K562 (cell line): ENCODE measurements at regions not wholly inside any gene's neighbourhood (a gene's known extent, or its start where the extent isn't known, plus 50 kb on each side); places are given as distances from the start of the nearest gene placed in this dataset.

Source experiments
- ATAC-seq: fragments of 200-7000 bp; cut with Tn5 transposase; 3 replicates; pipeline ENCODE4 v1.9.1; 2020; ENCODE audit warnings: moderate library complexity
- BruUV-seq: library from RNA; stranded (reverse); fragments of 400-500 nt; replicated peaks from 2 replicates; lab custom pipeline; 2021; lab: Mats Ljungman, UMichigan
- CTCF ChIA-PET: fragments of 300-600 bp; formaldehyde crosslinking; extraction: SDS; loops from one replicate; lab custom pipeline; 2021; ENCODE audit warnings: low intra/inter-chr PET ratio; lab: Yijun Ruan, JAX
- POLR2A ChIA-PET: fragments of 300-600, 350-650 bp; sonication (Branson Sonifier 250); formaldehyde crosslinking; extraction: SDS; loops from one replicate; lab custom pipeline; 2021; ENCODE audit warnings: antibody characterized with exemption, inconsistent platforms; lab: Yijun Ruan, JAX
- DNase-seq, 4 experiments: peaks; one replicate each; pipeline versions ENCODE4 v3.0.0 to v3.0.0-alpha.2; 2011 to 2018; ENCODE audit warnings: low spot score in 3 of 4, mixed read lengths in 3 of 4; ENCODE audit errors: extremely low read depth in 1 of 4
- FAIRE-seq: peaks from 2 replicates; lab custom pipeline; 2011; peaks lifted over from hg19 to GRCh38; lab: Jason Lieb, UNC
- H2AFZ ChIP-seq: 2 replicates; pipeline ENCODE4 v1.6.0; 2011; ENCODE audit warnings: low read depth, low read length, control low read depth, inconsistent platforms
- H3K27ac ChIP-seq: fragments of 200-600 bp; 3 replicates; pipeline ENCODE4 v1.8.0; 2011; ENCODE audit warnings: low read depth, mild to moderate bottlenecking, control low read depth, inconsistent platforms, low read length, moderate library complexity, mixed read lengths; ENCODE audit errors: extremely low read depth
- H3K27me3 ChIP-seq, 2 experiments: fragments of 300-600 bp in 1 of 2; 2 replicates in 1 of 2; 3 replicates in 1 of 2; pipeline versions ENCODE4 v1.6.0 to v1.8.0; 2011; ENCODE audit warnings: inconsistent platforms in 2 of 2, low read length in 2 of 2, mild to moderate bottlenecking in 1 of 2, mixed read lengths in 1 of 2, moderate library complexity in 1 of 2; ENCODE audit not compliant: control insufficient read depth in 2 of 2, insufficient read depth in 2 of 2
- H3K36me3 ChIP-seq: fragments of 300-600 bp; 3 replicates; pipeline ENCODE4 v1.8.0; 2011; ENCODE audit warnings: mild to moderate bottlenecking, low read length, inconsistent platforms; ENCODE audit not compliant: control insufficient read depth, insufficient read depth
- H3K4me1 ChIP-seq, 2 experiments: fragments of 200-600 bp in 1 of 2; replicated peaks in 1 of 2; 2 replicates in 1 of 2; 3 replicates in 1 of 2; pipeline versions ENCODE4 v1.5.1 to v1.8.0; 2011; ENCODE audit warnings: inconsistent platforms in 2 of 2, low read length in 2 of 2, mild to moderate bottlenecking in 1 of 2, mixed read lengths in 1 of 2, moderate library complexity in 1 of 2; ENCODE audit not compliant: control insufficient read depth in 2 of 2, insufficient read depth in 2 of 2
- H3K4me2 ChIP-seq: 2 replicates; pipeline ENCODE4 v1.6.1; 2011; ENCODE audit warnings: low read length, control low read depth, inconsistent platforms, mixed read lengths; ENCODE audit not compliant: insufficient read depth
- H3K4me3 ChIP-seq: fragments of 200-600 bp; sonication (generic), shearing (Covaris generic); 2 replicates; pipeline ENCODE4 v1.5.1; 2016; ENCODE audit warnings: control low read depth, inconsistent platforms
- H3K79me2 ChIP-seq: fragments of 200-600 bp; 3 replicates; pipeline ENCODE4 v1.8.0; 2011; ENCODE audit warnings: low read length, inconsistent platforms; ENCODE audit not compliant: control insufficient read depth, insufficient read depth
- H3K9ac ChIP-seq, 2 experiments: 2 replicates each; pipeline versions ENCODE4 v1.6.0 to v1.6.1; 2011; ENCODE audit warnings: low read depth in 2 of 2, low read length in 2 of 2, control low read depth in 1 of 2, inconsistent platforms in 1 of 2, mild to moderate bottlenecking in 1 of 2, mixed read lengths in 1 of 2; ENCODE audit not compliant: insufficient read depth in 1 of 2
- H3K9me1 ChIP-seq: one replicate; pipeline ENCODE4 v1.6.0; 2011; ENCODE audit warnings: inconsistent platforms, mild to moderate bottlenecking, low read length, moderate library complexity; ENCODE audit not compliant: control insufficient read depth, insufficient read depth
- H3K9me3 ChIP-seq: replicated peaks from 2 replicates; pipeline ENCODE4 v1.5.1; 2011; ENCODE audit warnings: low read depth, low read length, inconsistent platforms; ENCODE audit not compliant: control insufficient read depth, insufficient read depth
- H4K20me1 ChIP-seq: replicated peaks from 2 replicates; pipeline ENCODE4 v1.6.1; 2011; ENCODE audit warnings: low read length, inconsistent platforms, mixed read lengths; ENCODE audit not compliant: control insufficient read depth, insufficient read depth
- CTBP1 ChIP-seq: fragments of 450-650 bp; IDR thresholded peaks from 2 replicates; pipeline ENCODE4 v1.6.1; 2016; ENCODE audit warnings: borderline replicate concordance
- GABPA ChIP-seq: fragments of 200-800 bp; sonication (Bioruptor generic); conservative IDR thresholded peaks from 2 replicates; pipeline ENCODE4 v1.6.1; 2016; ENCODE audit warnings: low read depth, missing genetic modification characterization, missing compliant biosample characterization
- HNRNPK ChIP-seq: fragments of 200-400 bp; formaldehyde crosslinking; IDR thresholded peaks from one replicate; pipeline ENCODE4 v1.6.1; 2018; ENCODE audit warnings: mild to moderate bottlenecking, low read depth, low read length; ENCODE audit not compliant: poor library complexity, severe bottlenecking
- KDM1A ChIP-seq, 2 experiments: fragments of 450-650 bp; IDR thresholded peaks; 2 replicates each; pipeline ENCODE4 v1.6.1; 2016; ENCODE audit warnings: mild to moderate bottlenecking in 2 of 2
- MCM7 ChIP-seq, 2 experiments: fragments of 450-650 bp; IDR thresholded peaks; 2 replicates each; pipeline ENCODE4 v1.6.1; 2016 to 2018
- MEF2D ChIP-seq: conservative IDR thresholded peaks from 2 replicates; pipeline ENCODE4 v1.6.1; 2016; ENCODE audit warnings: low read depth, missing genetic modification characterization, missing compliant biosample characterization
- MLX ChIP-seq, 2 experiments: fragments of 450-650 bp in 1 of 2; sonication (generic) in 1 of 2; formaldehyde crosslinking; conservative IDR thresholded peaks; 2 replicates each; pipeline versions ENCODE4 v1.4.0 to v1.8.1; 2020 to 2022; ENCODE audit warnings: mild to moderate bottlenecking in 1 of 2, missing genetic modification reagents in 1 of 2
- PHF20 ChIP-seq: fragments of 450-650 bp; IDR thresholded peaks from 2 replicates; pipeline ENCODE4 v1.6.1; 2018; ENCODE audit not compliant: partially characterized antibody
- POLR2AphosphoS5 ChIP-seq: IDR thresholded peaks from 2 replicates; pipeline ENCODE4 v1.6.1; 2011; ENCODE audit warnings: mild to moderate bottlenecking, low read depth, low read length, moderate library complexity; ENCODE audit not compliant: control insufficient read depth, insufficient read depth
- POLR2G ChIP-seq: fragments of 200-400 bp; formaldehyde crosslinking; IDR thresholded peaks from 2 replicates; pipeline ENCODE4 v1.6.1; 2017; ENCODE audit warnings: low read depth, mild to moderate bottlenecking, antibody characterized with exemption, low read length, moderate library complexity
- POLR3G ChIP-seq: IDR thresholded peaks from 2 replicates; pipeline ENCODE4 v1.6.1; 2011; ENCODE audit not compliant: insufficient read length, insufficient replicate concordance; ENCODE audit errors: extremely low read depth
- RFX1 ChIP-seq: fragments of 450-650 bp; IDR thresholded peaks from 2 replicates; pipeline ENCODE4 v1.6.1; 2016; ENCODE audit warnings: mild to moderate bottlenecking, moderate library complexity
- SMARCE1 ChIP-seq: fragments of 450-650 bp; IDR thresholded peaks from 2 replicates; pipeline ENCODE4 v1.7.1; 2016; ENCODE audit warnings: mild to moderate bottlenecking
- ZBTB7A ChIP-seq: IDR thresholded peaks from 2 replicates; pipeline ENCODE4 v1.6.1; 2011; ENCODE audit warnings: low read depth, mild to moderate bottlenecking, low read length, moderate library complexity, borderline replicate concordance; ENCODE audit not compliant: control insufficient read depth
- ZNF232 ChIP-seq: sonication (generic); formaldehyde crosslinking; IDR thresholded peaks from 2 replicates; pipeline ENCODE4 v1.8.0; 2022; ENCODE audit warnings: mild to moderate bottlenecking, missing genetic modification reagents
- ZNF717 ChIP-seq: fragments of 250-450 bp; sonication (Bioruptor Pico); IDR thresholded peaks from 2 replicates; pipeline ENCODE4 v1.5.0; 2021
- ZNF79 ChIP-seq: fragments of 250-450 bp; sonication (Bioruptor Pico); IDR thresholded peaks from 2 replicates; pipeline ENCODE4 v1.4.0; 2020; ENCODE audit warnings: low read depth, mild to moderate bottlenecking, moderate library complexity
- in situ Hi-C: fragments of 300-500 bp; cut with MboI; formaldehyde crosslinking; loops from 4 replicates; pipeline ENCODE4 v1.15.0; 2018; ENCODE audit warnings: inconsistent platforms, mixed read lengths
- intact Hi-C: fragments of 100-400 bp; cut with micrococcal nuclease; formaldehyde crosslinking; loops from 2 replicates; pipeline ENCODE4 v1.14.2; 2022
- TF ChIP-seq, protein P1 (sequence below): sonication (generic); formaldehyde crosslinking; IDR thresholded peaks from 2 replicates; pipeline ENCODE4 v1.4.0; 2020; ENCODE audit warnings: mild to moderate bottlenecking, missing genetic modification reagents
- TF ChIP-seq, protein P2 (sequence below): fragments of 450-650 bp; formaldehyde crosslinking; IDR thresholded peaks from 2 replicates; pipeline ENCODE4 v1.4.0; 2022; ENCODE audit warnings: missing genetic modification characterization
- TF ChIP-seq, protein P3 (sequence below): fragments of 450-650 bp; IDR thresholded peaks from 2 replicates; pipeline ENCODE4 v1.6.1; 2018; ENCODE audit warnings: mild to moderate bottlenecking, low read depth; ENCODE audit not compliant: partially characterized antibody

- BruUV-seq, result no TSS peak
- H3K27ac ChIP-seq, result no peak overlapping the region
- H3K27me3 ChIP-seq, result peaks cover 5 to 52% of the 10 kb centered on the region in 2 experiments; a peak in 4 of 5 replicates
- POLR2A ChIA-PET, result interaction anchor here (0.5 kb wide), 1 partner anchor 584 kb away, joined by 3 read pairs; no protein-coding TSS in a partner anchor
- intact Hi-C loops (no loop called here), in situ Hi-C loops (no loop called here)
- no peak overlapping the region for H3K4me2 ChIP-seq
- no peaks in the 10 kb centered on the region for H4K20me1 ChIP-seq
- no peaks in the 10 kb centered on the region for H3K36me3 ChIP-seq
- no peak overlapping the region for H3K9ac ChIP-seq
- no peaks in the 10 kb centered on the region; a peak in 1 of 5 replicates for H3K4me1 ChIP-seq
- FAIRE-seq (no peak), DNase-seq (no peak), ATAC-seq (no peak)
- no peak overlapping the region for H3K4me3 ChIP-seq
- no peak overlapping the region for H2AFZ ChIP-seq
- no peaks in the 10 kb centered on the region for H3K79me2 ChIP-seq
- no peaks in the 10 kb centered on the region for H3K9me1 ChIP-seq
- H3K9me3 ChIP-seq, result no peaks in the 10 kb centered on the region
- CTCF ChIA-PET, result no interaction called here
- TF ChIP-seq CTBP1, result 0 out of 2 replicates have a peak, but pooled peaks have one; percentile 25
- TF ChIP-seq, protein P1, sequence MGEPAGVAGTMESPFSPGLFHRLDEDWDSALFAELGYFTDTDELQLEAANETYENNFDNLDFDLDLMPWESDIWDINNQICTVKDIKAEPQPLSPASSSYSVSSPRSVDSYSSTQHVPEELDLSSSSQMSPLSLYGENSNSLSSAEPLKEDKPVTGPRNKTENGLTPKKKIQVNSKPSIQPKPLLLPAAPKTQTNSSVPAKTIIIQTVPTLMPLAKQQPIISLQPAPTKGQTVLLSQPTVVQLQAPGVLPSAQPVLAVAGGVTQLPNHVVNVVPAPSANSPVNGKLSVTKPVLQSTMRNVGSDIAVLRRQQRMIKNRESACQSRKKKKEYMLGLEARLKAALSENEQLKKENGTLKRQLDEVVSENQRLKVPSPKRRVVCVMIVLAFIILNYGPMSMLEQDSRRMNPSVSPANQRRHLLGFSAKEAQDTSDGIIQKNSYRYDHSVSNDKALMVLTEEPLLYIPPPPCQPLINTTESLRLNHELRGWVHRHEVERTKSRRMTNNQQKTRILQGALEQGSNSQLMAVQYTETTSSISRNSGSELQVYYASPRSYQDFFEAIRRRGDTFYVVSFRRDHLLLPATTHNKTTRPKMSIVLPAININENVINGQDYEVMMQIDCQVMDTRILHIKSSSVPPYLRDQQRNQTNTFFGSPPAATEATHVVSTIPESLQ, result no peak
- no peak for TF ChIP-seq MCM7 (IDR thresholded peaks at IDR 0.05)
- TF ChIP-seq MEF2D (tag), result no peak
- TF ChIP-seq KDM1A (IDR thresholded peaks at IDR 0.05), result peak; percentile 13 to 59; a peak in 3 of 4 replicates
- no peak for TF ChIP-seq POLR2AphosphoS5
- TF ChIP-seq MLX (CRISPR knock-in tag; conservative IDR thresholded peaks at IDR 0.05), result no peak
- TF ChIP-seq HNRNPK, result no peak
- no peak for TF ChIP-seq GABPA
- TF ChIP-seq ZBTB7A, result no peak
- TF ChIP-seq POLR2G, result no peak
- no peak for TF ChIP-seq ZNF79 (CRISPR knock-in tag)
- no peak for TF ChIP-seq POLR3G
- TF ChIP-seq SMARCE1, result no peak
- no peak for TF ChIP-seq ZNF717 (CRISPR knock-in tag)
- TF ChIP-seq, protein P2, sequence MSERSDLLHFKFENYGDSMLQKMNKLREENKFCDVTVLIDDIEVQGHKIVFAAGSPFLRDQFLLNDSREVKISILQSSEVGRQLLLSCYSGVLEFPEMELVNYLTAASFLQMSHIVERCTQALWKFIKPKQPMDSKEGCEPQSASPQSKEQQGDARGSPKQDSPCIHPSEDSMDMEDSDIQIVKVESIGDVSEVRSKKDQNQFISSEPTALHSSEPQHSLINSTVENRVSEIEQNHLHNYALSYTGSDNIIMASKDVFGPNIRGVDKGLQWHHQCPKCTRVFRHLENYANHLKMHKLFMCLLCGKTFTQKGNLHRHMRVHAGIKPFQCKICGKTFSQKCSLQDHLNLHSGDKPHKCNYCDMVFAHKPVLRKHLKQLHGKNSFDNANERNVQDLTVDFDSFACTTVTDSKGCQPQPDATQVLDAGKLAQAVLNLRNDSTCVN, result 0 out of 2 replicates have a peak, but pooled peaks have one; percentile 21
- TF ChIP-seq, protein P3, sequence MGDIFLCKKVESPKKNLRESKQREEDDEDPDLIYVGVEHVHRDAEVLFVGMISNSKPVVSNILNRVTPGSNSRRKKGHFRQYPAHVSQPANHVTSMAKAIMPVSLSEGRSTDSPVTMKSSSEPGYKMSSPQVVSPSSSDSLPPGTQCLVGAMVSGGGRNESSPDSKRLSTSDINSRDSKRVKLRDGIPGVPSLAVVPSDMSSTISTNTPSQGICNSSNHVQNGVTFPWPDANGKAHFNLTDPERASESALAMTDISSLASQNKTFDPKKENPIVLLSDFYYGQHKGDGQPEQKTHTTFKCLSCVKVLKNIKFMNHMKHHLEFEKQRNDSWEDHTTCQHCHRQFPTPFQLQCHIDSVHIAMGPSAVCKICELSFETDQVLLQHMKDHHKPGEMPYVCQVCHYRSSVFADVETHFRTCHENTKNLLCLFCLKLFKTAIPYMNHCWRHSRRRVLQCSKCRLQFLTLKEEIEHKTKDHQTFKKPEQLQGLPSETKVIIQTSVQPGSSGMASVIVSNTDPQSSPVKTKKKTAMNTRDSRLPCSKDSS, result no peak
- TF ChIP-seq PHF20, result no peak
- TF ChIP-seq RFX1, result no peak
- no peak for TF ChIP-seq ZNF232 (CRISPR knock-in tag)
Measured at GRCh38 chr11:76268498-76268897, 62.2 kb upstream of the WNT11 start.
